Stimulated activated CD4-positive, alpha-beta T cell treated with anti-CD3 and anti-CD28 coated beads, TNF-alpha, amount 100 ng/mL, for 4 hours (primary cell): ENCODE measurements at regions not wholly inside any gene's neighbourhood (a gene's known extent, or its start where the extent isn't known, plus 50 kb on each side); places are given as distances from the start of the nearest gene placed in this dataset.

Experiments used
- DNase-seq, 3 experiments: peaks; one replicate each; pipeline ENCODE4 v3.0.0-alpha.2; 2020; ENCODE audit warnings: low read depth in 3 of 3

DNA sequence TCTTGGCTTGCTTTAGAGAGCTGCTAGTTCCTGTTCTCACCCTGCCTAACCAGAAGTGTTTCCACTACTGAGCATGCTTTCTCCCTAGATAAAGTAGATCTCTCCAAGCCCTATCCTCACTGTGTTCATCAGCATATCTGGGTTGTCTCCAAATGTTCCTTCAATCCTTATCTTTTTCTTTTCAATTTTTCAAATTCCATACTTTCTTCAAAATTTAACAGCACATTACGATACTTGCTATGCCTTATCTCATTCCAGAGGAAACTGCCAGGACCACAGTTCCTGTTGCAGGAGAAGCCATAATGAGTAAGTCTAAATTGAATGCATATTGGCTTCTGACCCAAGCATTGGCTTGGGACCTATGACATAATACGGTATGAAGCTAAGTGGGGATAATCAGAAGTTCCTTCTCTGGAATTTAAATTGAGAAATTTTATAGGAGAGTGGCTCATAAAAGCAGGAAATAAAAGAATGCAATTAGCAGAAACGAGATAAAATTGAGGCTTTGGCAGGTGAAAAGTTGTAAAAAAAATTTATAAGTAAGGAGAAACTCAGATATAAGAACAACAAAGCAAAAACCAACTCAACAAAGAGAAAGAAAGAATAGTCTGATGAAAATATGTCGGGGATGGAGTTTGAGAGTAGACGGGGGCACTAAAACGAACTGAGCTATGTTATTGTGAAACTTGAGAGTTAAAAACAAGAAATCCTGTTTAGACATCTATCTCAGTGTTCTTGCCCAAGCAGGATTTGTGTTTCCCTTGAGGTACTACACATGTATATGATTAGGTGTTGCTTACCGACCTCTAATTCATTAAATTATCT lies 631.7 kb upstream of the CCDC54 start:
- no peak for DNase-seq

DNA sequence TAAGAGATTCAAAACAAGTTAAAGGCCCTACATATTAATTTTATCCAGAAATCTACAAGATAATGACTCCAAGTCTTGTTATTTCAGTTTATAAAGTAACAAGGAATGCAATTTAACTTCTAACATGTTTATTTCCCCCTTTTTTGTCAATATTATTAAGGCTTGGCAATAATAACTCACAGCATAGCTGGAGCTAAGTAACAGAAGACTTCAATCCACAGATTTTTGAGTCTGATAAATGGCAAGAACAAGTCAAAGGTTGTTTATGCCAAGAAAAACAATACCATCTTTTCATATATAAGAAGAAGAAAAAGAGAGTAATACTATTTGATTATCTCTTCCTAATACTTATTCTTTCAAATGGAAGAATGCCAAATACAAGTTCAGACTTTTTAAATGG lies 631.0 kb upstream of the CCDC54 start:
- no peak for DNase-seq

DNA sequence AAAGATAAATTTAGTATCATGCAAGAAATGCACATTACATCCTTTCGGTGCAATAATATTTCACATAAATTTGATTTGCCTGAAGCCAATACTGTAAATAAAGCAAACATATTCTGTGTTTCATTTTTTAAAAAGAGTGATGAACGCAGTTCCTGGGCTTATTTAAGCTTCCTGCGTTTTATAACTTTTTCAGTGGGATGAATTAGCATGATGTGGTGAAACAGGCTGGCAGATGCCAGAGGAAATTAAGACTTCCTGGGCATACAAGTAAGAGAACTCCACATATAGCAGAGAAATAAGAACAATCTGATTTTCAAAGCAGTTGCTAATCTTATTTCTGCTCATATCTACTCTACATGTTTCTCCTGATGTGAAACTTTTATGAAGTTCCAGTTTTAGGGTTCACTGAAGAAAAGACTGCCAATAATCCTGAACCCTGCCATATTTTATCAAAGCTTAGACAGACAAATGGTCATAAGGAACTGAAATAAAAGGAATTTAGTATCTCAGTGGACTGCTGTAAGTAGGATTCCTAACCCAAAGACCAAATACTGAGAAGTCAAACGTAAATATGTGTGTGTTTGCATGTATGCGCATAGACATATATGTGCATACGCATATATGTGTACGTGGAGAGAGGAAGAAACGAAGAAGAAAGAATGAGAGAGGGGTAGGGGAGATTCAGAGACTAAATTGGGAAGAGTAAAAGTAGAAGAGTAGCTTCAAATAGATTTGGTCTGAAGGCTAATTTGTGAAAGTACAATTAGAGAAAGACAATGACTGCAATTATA lies 628.6 kb upstream of the CCDC54 start:
- DNase-seq = no peak

DNA sequence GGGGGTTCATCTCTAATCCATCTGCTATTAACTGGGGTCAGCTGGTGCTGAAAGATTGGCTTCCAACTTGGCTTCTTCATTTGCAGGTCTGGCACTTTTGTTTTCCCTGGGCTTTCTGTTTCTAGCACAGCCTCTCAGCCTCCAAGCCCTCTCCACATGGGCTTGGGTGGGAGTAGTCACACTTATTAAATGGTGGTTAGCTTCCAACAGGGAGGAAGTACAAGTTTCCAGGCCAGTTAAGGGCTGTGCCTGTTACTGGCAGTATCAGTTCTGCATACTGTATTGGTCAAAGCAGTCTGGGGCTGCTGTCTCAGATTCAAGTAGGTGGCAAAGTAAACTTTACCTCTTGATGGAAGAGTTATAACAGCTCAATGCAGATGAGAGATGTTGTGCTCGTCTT lies 627.1 kb upstream of the CCDC54 start:
- no peak for DNase-seq

DNA sequence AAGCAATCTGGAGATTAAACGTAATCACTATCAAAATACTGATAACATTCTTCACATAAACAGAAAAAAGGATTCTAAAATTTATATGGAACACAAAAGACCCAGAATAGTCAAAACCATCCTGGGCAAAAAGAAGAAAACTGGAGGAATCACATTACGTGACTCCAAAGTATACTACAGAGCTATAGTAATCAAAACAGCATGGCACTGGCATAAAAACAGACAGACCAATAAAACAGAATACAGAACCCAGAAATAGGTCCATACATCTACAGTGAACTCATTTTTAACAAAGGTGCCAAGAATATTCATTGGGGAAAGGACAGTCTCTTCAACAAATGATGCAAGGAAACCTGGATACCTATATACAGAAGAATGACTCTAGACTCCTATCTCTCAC lies 621.9 kb upstream of the CCDC54 start:
- no peak for DNase-seq

DNA sequence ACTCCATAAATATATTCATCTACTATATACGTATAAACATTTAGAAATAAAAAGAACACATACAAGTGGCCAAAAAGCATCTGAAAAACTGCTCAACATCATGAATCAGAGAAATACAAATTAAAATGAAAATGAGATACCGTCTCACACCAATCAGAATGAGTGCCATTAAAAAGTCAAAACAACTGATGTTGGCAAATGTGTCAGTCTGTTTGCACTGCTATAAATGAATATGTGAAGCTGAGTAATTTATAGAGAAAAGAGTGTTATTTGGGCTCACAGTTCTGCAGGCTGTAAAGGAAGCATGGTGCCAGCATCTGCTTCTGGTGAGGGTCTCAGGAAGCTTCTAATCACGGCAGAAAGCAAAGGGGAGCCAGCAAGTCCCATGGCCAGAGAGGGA lies 620.3 kb upstream of the CCDC54 start:
- DNase-seq = no peak

DNA sequence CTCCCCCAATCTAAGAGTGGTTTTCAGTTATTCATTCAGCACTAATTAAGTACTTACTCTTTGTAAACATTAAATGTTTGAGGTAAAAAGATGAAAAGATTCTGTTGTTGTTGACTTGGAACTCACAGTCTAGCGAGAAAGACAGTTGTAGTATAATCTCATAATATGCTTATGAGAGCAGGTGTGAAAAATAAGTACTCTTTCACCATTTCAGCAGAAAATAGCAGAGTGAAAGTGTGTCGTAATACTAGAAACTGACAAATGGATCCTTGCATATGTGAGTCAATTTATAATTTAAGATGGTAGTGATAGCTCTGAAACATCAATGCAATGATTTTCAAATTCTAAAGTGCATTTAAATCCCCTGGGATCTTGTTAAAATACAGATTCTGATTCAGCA lies 618.8 kb upstream of the CCDC54 start:
- DNase-seq = no peak

DNA sequence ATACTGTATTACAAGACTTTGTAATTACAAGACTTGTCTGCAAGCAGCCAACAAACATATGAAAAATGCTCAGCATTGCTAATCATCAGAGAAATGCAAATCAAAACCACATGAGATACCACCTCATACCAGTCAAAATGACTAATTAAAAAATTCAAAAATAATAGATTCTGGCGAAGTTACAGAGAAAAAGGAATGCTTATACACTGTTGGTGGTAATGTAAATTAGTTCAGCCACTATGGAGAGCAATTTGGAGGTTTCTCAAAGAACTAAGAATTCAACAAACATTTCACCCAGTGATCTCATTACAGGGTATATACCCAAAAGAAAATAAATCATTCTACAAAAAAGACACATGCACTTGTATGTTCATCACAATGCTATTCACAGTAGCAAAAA lies 617.5 kb upstream of the CCDC54 start:
- no peak for DNase-seq

DNA sequence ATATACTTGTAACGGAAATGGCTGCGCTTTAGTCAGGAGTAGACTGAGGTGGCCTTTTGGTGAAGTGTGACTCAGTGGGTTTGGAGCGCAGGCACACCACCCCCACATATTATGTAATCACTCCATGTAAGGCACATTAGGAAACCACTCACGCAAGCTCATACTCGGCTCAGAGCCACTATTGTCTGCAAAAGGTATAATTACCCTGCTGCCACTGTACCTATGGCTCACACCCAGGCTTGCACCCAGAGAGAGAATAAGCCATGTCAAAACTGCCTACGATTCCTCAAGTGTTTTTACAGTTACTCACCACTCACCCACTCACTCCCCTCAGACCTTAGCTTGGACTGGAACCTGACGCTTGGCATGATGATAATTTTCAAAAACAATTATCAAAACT lies 611.9 kb upstream of the CCDC54 start:
- DNase-seq = no peak

DNA sequence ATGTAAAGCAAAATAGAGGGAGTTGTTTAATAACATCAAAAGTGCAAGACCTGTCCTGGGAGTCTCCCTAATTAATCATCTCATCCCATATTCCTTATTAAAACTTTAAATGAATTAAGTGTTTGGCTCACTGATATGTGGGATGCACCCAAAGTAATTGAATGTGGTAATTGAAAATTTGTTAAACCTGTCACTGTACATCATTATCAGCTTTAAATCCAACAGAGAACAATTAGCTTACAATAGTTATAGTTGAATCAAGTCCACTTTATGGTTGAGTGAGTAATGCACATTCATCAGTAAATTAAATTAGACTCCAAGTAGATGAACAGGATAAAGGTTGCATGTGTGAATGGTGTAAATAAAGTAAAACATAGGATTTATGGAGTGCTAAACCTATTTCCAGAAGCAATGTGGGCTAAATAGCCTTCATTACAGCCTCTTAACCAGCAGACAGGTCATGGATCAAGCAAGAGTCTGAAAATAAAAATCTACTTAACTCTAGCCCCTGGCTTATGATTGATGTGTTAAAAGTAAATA lies 608.2 kb upstream of the CCDC54 start:
- no peak for DNase-seq

DNA sequence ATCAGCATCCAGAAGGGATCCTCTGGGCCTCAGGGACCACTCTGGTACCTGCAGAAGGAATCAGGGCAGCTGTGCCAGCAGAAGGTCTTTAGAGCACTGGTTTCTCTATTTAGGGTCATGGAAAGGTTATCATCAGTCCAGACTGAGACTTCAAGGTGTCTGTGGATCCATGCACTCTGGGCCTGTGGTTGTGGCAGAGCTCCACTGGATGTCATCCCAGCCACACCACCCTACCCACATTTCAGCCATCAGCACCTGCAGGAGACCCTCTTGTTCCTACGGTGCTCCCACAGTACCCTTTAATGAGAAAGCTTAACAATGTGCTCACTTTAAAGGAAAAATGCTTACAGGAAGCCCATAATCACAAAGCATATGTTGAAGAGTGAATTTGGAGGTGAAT lies 603.4 kb upstream of the CCDC54 start:
- no peak for DNase-seq

DNA sequence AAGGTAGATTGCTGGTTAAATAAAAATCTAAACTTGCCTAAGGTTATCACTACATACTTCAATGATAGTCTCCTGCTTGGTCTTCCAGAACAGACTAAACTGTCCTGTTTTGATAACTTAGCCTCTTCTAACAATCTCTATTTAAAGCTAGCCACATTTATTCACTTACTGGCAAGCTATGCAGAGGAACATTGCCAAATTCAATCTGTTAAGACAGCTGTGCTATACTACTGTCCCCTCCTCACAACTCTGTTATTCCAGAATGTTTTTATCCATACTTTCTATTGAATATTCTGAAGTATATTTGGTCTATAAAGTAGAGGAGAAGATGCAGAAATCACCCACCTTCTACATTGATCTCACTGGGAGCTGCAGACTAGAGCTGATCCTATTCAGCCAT lies 594.0 kb upstream of the CCDC54 start:
- DNase-seq = no peak

DNA sequence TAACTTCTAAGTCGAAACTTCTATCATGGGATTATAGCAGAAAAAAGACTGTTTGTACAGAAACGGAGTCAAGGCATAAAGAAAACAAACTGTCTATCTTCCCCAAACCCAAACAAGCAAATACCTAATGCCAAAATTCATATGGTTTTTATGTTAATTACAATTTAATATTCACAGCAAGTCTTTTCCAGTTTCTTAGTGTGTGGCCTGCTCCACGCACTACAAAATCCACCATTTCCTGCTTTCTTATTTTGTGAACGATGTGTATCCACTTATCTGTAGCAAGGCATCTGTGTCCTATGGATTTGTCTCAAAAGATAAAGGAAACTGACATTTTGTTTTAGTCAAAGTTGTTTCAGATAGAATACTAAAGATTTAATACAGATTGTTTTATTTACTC lies 588.0 kb upstream of the CCDC54 start:
- no peak for DNase-seq

DNA sequence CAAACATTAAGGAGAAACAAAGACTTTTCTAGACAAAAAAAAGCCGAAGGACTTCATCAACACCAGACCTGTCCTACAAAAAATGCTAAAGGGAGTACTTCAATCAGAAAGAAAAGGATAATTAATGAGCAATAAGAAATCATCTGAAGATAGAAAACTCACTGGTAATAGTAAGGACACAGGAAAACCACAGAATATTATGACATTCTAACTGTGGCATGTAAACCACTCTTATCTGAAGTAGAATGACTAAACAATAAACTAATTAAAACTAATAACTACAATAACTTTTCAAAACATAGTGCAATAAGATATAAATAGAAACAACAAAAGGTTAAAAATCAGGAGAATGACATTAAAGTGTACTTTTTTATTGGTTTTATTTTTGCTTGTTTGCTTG lies 584.5 kb upstream of the CCDC54 start:
- DNase-seq = no peak

DNA sequence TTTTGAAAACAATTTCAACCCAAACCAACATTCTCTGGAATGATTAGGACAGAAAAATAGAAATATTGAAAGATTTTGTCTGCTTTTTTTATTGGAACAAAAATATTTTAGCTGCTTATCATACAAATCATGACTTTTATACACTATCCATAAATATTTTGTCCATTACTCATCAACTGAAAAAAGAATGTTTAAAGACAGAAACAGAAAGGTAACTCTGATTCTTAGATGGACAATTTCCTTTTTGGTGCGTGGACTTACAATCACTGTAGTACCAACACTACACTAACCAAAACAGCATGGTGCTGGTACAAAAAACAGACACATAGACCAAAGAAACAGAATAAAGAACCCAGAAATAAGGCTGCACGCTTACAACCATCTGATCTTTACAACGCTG lies 582.8 kb upstream of the CCDC54 start:
- DNase-seq = no peak

DNA sequence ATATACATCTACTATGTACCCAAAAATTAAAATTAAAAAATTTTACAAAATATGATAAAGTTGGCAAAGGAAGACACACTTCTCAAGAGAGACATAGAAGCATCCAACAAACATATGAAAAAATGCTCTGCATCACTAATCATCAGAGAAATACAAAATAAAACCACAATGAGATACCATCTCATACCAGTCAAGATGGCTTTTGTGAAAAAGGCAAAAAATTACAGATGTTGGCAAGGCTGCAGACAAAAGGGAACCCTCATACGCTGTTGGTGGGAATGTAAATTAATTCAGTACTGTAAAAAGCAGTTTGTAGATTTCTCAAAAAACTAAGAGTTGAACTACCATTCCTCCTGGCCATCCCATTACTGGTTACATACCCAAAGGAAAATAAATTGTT lies 581.7 kb upstream of the CCDC54 start:
- no peak for DNase-seq

DNA sequence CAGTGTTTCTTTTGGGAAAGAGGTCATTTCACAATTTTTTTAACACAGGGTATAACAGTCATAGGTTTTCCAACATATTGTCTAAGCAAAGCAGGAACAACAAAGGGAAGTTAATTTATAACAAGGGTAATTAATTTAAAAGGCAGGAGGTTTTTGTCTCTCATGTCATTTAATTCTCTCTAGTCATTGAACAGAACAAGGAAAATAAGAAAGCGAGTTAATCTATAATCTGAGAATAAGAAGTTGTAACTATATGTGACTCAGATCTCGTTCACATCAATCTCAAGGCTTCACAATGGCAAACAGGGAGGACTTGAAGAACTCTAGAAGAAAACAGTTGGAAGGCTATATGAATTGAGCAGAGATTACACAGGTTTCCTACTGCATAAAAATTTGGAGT lies 579.8 kb upstream of the CCDC54 start:
- no peak for DNase-seq

DNA sequence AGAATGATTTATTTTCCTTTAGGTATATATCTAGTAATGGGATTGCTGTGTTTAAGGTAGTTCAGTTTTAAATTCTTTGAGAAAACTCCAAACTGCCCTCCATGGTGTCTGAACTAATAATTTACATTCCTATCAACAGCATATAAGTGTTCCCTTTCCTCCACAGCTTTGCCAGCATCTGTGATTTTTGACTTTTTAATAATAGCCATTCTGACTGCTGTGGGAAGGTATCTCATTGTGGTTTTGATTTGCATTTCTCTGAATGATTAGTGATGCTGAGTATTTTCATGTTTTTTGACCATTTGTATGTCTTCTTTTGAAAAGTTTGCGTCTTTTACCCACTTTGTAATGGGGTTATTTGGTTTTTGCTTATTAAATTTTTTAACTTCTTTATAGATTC lies 571.6 kb upstream of the CCDC54 start:
- no peak for DNase-seq

DNA sequence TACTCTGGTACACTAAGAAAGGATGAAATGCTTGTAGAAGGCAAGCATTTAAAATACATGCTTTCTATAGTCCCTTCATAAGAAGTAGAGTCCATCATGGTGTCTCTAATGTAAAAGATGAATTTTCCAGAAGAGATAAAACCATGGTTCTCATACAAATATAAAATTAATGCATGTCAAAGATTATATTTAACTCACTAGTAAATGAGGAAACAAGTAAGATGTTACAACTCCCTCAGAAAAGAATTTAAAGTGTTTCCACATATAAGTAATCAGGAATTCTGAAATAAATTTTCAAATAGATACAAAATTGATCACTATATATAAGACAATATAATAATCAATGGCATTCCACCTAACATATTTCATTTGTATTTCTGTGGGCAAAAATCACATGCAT lies 570.3 kb upstream of the CCDC54 start:
- no peak for DNase-seq

DNA sequence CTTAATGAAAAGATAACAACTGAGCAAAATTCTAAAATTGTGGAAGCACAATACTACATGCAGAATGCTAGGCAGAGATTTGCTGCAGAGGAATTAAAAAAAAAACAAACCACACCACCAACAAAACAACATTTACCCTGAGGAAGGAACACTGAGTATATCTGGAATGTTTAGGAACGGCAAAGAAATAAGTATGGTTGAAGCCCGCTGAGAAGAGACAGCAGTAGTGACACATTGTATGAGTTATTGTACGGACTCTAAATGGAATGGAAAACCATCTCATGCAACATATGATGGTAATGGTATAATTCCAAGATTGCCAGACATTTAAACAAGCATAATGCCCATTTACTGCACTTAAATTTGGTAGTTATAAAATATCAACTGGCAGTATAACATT lies 568.2 kb upstream of the CCDC54 start:
- no peak for DNase-seq

DNA sequence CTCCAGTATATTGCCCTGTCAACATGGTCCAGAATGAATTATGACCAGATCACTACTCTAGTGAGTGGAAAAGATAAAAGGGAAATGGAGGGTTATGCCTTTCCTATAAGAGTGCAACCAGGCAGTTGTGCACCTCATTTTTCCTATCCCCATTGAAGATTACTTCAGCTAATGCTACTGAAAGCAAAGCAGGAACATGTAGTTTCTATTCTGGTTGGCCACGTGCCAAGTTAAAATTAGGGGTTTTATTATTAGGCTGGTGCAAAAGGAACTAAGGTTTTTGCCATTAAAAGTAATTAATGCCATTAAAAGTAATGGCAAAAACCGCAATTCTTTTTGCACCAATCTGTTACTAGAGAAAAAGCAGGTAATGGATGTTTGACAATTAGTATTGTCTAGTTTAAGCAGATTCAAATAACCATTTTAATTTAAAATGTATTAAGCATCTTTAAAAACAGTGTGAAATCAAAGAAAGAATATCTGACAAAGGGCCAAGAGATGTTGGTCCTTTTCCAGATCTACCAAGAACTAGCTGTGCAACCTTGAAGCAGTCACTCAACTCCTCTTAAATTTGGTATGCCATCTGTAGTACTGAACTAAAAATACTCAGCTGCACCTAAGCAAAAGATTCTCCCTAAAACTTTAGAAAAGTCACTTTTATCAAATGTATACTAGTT lies 567.5 kb upstream of the CCDC54 start:
- no peak for DNase-seq

DNA sequence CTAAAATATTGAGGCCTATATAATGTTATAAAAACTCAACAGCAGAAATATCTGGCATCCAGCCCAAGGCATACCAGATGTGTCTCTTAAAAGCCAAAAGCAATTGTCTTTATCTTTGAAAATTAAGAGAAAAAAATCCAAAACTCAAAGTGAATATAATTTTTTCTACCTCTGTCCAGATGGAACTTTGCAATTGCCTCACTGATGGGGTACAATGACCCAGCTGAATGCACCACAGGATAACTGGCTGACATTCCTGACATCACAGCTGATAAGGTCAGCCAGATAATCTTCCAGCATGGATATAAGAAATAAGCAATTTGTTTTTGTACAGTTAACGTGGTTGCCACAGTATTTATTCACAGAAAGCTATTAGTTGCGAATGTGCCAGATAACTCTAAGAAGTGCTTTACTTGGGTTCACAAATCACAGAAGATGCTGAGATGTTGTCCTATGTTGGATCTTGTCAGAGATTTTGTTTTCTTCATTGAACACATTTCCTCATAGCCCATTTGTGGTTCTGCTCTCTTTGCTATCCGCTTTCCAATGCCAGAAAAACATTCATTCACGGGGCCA lies 566.9 kb upstream of the CCDC54 start:
- no peak for DNase-seq
